Stomach (tissue), 8 donors: ENCODE measurements at regions not wholly inside any gene's neighbourhood (a gene's known extent, or its start where the extent isn't known, plus 50 kb on each side); places are given as distances from the start of the nearest gene placed in this dataset.

ENCODE experiments used
- DNase-seq, 2 donors: peaks; one replicate each; pipeline versions ENCODE4 v3.0.0 to v3.0.0-alpha.2; 2013 to 2019
- H3K27ac ChIP-seq, 5 donors: fragments of 200-600 bp in 4 of 5; sonication (generic) in 4 of 5; one replicate each; pipeline ENCODE4 v1.5.1; 2013 to 2019; ENCODE audit warnings: mild to moderate bottlenecking in 1 of 5, moderate library complexity in 1 of 5
- H3K27me3 ChIP-seq, 3 donors: fragments of 200-600 bp; sonication (generic); one replicate each; pipeline ENCODE4 v1.5.1; 2017 to 2019; ENCODE audit warnings: mixed run types in 1 of 3
- H3K36me3 ChIP-seq, 4 donors: fragments of 200-600 bp; sonication (generic); 1 replicate in 3 of 4; 2 replicates in 1 of 4; pipeline ENCODE4 v1.5.1; 2016 to 2019
- H3K4me1 ChIP-seq, 4 donors: fragments of 200-600 bp; sonication (generic); one replicate each; pipeline ENCODE4 v1.5.1; 2016 to 2019
- H3K4me3 ChIP-seq, 4 donors: fragments of 200-600 bp; sonication (generic) in 3 of 4; one replicate each; pipeline ENCODE4 v1.5.1; 2016 to 2019; ENCODE audit warnings: mild to moderate bottlenecking in 1 of 4
- H3K9me3 ChIP-seq, 4 donors: fragments of 200-600 bp; sonication (generic); one replicate each; pipeline ENCODE4 v1.5.1; 2016 to 2019
- EP300 ChIP-seq: sonication (generic); formaldehyde crosslinking; IDR thresholded peaks from one replicate; pipeline ENCODE4 v1.6.1; 2017; ENCODE audit warnings: antibody characterized with exemption
- POLR2A ChIP-seq, 4 donors: fragments of 450-650 bp; IDR thresholded peaks; one replicate each; pipeline ENCODE4 v1.6.1; 2016; ENCODE audit warnings: antibody characterized with exemption in 4 of 4, control low read depth in 2 of 4, mild to moderate bottlenecking in 1 of 4, moderate library complexity in 1 of 4
- POLR2AphosphoS5 ChIP-seq, 3 donors: sonication (generic); formaldehyde crosslinking; IDR thresholded peaks; one replicate each; pipeline ENCODE4 v1.6.1; 2016; ENCODE audit warnings: antibody characterized with exemption in 3 of 3
- WGBS, 5 donors: extraction: QIAGEN DNeasy Blood & Tissue Kit in 3 of 5; methylation state at CpG; one replicate each; pipeline versions ENCODE4 v1.1.5 to v1.1.7; 2013 to 2018; 5-methylcytosine and 5-hydroxymethylcytosine counted together
- intact Hi-C: fragments of 100-400 bp; cut with DNase I; formaldehyde crosslinking; loops from one replicate; pipeline ENCODE4 v1.15.1; 2023; ENCODE audit warnings: low total_unique reads
- TF ChIP-seq, protein P1 (sequence below), 7 experiments: fragments of 450-650 bp in 4 of 7; fragments of 200-600 bp in 3 of 7; sonication (generic) in 3 of 7; IDR thresholded peaks; one replicate each; pipeline ENCODE4 v1.5.1; 2016 to 2019; ENCODE audit warnings: antibody characterized with exemption in 7 of 7, control low read depth in 2 of 7, mild to moderate bottlenecking in 1 of 7
- donor health status: healthy with polysubstance abuse.
- donor health status: Bipolar disorder and iron deficiency.
- donor health status: healthy.

GRCh38 chr5:2505217-2505616 is 246.3 kb downstream of the IRX2 start:
- no peak for TF ChIP-seq EP300
- TF ChIP-seq POLR2A (IDR thresholded peaks at IDR 0.05): no peak
- TF ChIP-seq POLR2AphosphoS5 (IDR thresholded peaks at IDR 0.05): no peak
- TF ChIP-seq, protein P1, sequence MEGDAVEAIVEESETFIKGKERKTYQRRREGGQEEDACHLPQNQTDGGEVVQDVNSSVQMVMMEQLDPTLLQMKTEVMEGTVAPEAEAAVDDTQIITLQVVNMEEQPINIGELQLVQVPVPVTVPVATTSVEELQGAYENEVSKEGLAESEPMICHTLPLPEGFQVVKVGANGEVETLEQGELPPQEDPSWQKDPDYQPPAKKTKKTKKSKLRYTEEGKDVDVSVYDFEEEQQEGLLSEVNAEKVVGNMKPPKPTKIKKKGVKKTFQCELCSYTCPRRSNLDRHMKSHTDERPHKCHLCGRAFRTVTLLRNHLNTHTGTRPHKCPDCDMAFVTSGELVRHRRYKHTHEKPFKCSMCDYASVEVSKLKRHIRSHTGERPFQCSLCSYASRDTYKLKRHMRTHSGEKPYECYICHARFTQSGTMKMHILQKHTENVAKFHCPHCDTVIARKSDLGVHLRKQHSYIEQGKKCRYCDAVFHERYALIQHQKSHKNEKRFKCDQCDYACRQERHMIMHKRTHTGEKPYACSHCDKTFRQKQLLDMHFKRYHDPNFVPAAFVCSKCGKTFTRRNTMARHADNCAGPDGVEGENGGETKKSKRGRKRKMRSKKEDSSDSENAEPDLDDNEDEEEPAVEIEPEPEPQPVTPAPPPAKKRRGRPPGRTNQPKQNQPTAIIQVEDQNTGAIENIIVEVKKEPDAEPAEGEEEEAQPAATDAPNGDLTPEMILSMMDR (IDR thresholded peaks at IDR 0.05): no peak
- no peak for DNase-seq
- no peaks in the 10 kb centered on the region for H3K27me3 ChIP-seq
- 69 to 82% (median 76%) methylated on average over 10 of the region's 10 CpGs for WGBS, 5 donors
- H3K36me3 ChIP-seq: no peaks in the 10 kb centered on the region
- intact Hi-C loops: no loop called here
- peaks cover 0 to 14% (median 11%) of the 10 kb centered on the region in 4 donors for H3K9me3 ChIP-seq
- H3K4me3 ChIP-seq: no peak overlapping the region
- H3K4me1 ChIP-seq: no peaks in the 10 kb centered on the region
- H3K27ac ChIP-seq: no peak overlapping the region

DNA sequence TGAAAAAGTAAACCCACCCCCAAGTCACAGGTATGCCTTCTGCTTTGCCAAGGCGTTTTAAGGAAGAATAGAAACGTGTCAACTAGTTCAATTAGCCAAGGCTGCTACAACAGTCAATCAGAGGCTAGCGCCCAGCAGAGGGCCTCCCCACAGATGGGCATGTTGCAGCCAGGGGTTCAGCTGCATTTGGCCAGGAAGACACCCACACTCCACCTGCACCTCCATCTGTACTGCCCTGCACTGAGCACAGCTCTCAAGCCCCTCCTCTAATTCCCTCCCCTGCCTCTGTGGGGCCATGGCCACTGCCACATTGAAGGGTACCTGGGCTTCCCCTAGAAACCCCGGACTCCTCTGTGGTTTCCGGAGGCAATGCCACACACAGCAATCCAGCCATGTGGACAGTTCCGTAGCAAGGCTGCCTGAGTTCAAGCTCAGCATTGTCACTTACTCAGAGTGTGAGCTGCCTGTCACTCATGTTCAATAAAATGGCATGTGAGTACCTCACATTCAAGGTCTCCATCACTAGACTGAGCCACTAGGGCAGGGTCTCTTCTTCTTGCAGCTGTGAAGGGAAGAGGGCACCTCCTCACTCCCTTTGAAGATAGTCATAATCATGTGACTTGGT is 248.4 kb downstream of the IRX2 start:
- no peak for DNase-seq
- Histone ChIP-seq H3K4me1 (no peaks in the 10 kb centered on the region), H3K27ac (no peak overlapping the region), H3K27me3 (no peaks in the 10 kb centered on the region), H3K9me3 (peaks cover 0 to 21% (median 16%) of the 10 kb centered on the region in 4 donors), H3K36me3 (no peaks in the 10 kb centered on the region), H3K4me3 (no peak overlapping the region)
- TF ChIP-seq POLR2A (IDR thresholded peaks at IDR 0.05): no peak
- TF ChIP-seq EP300: no peak
- TF ChIP-seq, protein P1 (IDR thresholded peaks at IDR 0.05): no peak
- TF ChIP-seq POLR2AphosphoS5 (IDR thresholded peaks at IDR 0.05): no peak
- intact Hi-C loops: no loop called here
- 73 to 82% (median 78%) methylated on average over 5 to 6 of the region's 6 CpGs for WGBS, 5 donors

DNA sequence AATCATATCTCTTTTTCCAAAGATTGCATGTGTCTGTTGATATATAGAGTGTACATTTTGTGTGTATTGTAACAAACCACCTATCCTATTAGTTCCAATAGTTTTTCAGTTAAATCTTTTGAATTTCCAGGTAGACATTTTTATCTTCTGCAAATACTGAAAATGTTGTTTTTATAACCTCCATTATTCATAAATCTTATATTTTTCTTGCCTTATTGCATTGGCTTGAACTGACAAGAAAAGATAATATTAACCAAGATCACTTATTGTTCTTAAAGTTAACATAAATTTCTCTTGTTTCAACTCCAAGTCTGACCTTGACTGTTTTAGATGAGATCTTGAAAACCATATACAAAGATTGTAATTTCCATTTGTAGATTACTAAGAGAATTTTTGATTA is 251.6 kb downstream of the IRX2 start:
- H3K36me3 ChIP-seq: no peaks in the 10 kb centered on the region
- H3K9me3 ChIP-seq: peaks cover 0 to 21% (median 16%) of the 10 kb centered on the region in 4 donors
- no peak overlapping the region for H3K4me3 ChIP-seq
- TF ChIP-seq POLR2AphosphoS5 (IDR thresholded peaks at IDR 0.05): no peak
- TF ChIP-seq POLR2A (IDR thresholded peaks at IDR 0.05): no peak
- no peak for TF ChIP-seq EP300
- DNase-seq: no peak
- no peaks in the 10 kb centered on the region for H3K27me3 ChIP-seq
- intact Hi-C loops: no loop called here
- no peak overlapping the region for H3K27ac ChIP-seq
- no peaks in the 10 kb centered on the region for H3K4me1 ChIP-seq

DNA sequence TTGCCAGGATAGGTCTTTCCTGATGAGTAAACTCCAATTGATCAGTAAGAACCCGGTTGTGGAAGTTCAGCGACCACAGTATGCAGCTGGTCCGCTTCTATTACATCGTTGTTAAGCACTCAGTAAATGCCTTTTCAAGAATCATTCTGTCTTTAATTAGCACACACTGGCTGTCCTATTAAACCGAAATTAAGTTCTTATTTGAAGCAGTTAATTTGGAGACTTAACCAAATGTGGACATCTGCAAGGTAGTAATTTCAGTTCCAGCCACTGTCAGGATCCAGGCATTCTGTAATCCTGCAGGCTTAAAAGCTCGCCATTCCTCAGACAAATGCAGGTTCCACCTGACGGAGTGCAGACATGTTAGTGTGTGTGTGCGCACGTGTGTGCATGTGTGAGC is 254.6 kb downstream of the IRX2 start:
- intact Hi-C loops: no loop called here
- Histone ChIP-seq H3K4me1 (no peaks in the 10 kb centered on the region), H3K9me3 (peaks cover 0 to 15% (median 11%) of the 10 kb centered on the region in 4 donors), H3K36me3 (no peaks in the 10 kb centered on the region), H3K27me3 (no peaks in the 10 kb centered on the region), H3K27ac (no peak overlapping the region), H3K4me3 (no peak overlapping the region)
- no peak for TF ChIP-seq POLR2A (IDR thresholded peaks at IDR 0.05)
- no peak for TF ChIP-seq EP300
- TF ChIP-seq, protein P1 (IDR thresholded peaks at IDR 0.05): no peak
- TF ChIP-seq POLR2AphosphoS5 (IDR thresholded peaks at IDR 0.05): no peak
- 74 to 85% (median 83%) methylated on average over 9 of the region's 9 CpGs for WGBS, 5 donors
- no peak for DNase-seq

DNA sequence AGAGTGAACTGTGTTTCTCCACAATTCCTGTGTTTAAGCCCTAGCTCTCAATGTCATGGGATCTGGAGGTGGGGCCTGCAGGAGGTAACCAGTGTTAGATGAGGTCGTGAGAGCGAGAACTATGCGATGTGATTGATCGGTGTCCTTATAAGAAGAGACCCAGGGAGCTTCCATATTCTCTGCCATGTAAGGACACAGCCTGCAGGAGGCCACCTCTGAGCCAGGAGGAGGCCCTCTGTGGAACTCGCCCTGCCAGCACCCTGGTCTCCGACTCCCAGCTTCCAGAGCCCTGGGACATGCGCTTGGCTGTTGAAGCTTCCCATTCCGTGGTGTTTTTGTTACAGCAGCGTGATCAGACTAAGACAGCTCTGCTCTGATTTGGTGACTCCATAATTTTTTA is 255.4 kb downstream of the IRX2 start:
- Histone ChIP-seq H3K4me3 (no peak overlapping the region), H3K27me3 (no peaks in the 10 kb centered on the region), H3K9me3 (peaks cover 0 to 15% (median 11%) of the 10 kb centered on the region in 4 donors), H3K36me3 (no peaks in the 10 kb centered on the region), H3K4me1 (no peaks in the 10 kb centered on the region), H3K27ac (no peak overlapping the region)
- WGBS, 5 donors: 91 to 94% (median 93%) methylated on average over 9 of the region's 9 CpGs
- no peak for DNase-seq
- intact Hi-C loops: no loop called here
- TF ChIP-seq POLR2AphosphoS5 (IDR thresholded peaks at IDR 0.05) (no peak), EP300 (no peak), POLR2A (IDR thresholded peaks at IDR 0.05) (no peak)
- TF ChIP-seq, protein P1 (IDR thresholded peaks at IDR 0.05): no peak
